ENCODE measurements at regions not wholly inside any gene's neighbourhood (a gene's known extent, or its start where the extent isn't known, plus 50 kb on each side); places are given as distances from the start of the nearest gene placed in this dataset.

DNA sequence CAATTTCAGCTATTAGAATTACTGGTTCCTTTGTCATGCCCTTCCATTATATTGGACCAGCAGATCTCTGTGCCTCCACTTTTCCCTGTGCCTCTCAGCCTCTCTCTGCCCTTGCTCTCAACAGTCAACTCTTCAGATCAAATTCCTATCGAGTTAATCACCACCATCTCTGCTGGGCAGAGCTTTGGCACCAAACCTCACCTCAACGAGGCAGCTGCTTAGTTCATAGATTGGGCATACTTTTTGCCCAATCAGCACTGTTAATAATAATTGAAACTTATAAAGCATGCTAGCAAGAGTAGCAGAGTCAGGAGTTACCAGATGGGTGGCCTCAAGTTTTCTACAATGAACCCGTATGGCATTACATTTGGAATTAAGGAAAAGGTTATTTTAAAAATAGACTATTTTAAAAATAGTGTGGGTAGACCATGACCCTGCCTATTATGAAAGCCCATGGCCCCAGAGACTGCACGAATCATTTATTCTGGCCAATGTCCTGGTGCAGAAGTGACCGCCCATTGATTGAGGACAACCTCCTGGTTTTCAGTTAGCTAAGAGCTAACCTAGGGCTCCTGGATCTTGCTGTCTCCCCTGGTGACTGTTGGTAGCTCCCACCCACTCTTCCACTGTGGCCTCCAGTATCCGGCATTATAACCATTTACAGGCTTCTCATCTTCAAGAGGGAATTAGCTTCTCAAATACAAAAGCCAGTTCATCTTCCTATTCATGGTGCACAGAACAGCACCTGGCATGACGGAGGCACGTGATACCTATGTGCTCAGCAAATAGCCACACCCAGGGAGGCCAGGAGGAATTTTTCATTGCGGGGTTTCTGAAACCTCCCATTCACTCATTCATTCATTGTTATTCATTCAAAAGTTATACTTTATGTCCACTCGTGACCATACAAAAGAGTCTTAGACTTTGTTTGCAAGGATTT, 265.4 kb downstream of the INHBA start:
- TF ChIP-seq, protein P1, sequence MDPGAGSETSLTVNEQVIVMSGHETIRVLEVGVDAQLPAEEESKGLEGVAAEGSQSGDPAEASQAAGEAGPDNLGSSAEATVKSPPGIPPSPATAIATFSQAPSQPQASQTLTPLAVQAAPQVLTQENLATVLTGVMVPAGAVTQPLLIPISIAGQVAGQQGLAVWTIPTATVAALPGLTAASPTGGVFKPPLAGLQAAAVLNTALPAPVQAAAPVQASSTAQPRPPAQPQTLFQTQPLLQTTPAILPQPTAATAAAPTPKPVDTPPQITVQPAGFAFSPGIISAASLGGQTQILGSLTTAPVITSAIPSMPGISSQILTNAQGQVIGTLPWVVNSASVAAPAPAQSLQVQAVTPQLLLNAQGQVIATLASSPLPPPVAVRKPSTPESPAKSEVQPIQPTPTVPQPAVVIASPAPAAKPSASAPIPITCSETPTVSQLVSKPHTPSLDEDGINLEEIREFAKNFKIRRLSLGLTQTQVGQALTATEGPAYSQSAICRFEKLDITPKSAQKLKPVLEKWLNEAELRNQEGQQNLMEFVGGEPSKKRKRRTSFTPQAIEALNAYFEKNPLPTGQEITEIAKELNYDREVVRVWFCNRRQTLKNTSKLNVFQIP (CRISPR knock-in tag; IDR thresholded peaks at IDR 0.05; ENCODE audit: borderline replicate concordance, low read depth) = no peak
- TF ChIP-seq, protein P2, sequence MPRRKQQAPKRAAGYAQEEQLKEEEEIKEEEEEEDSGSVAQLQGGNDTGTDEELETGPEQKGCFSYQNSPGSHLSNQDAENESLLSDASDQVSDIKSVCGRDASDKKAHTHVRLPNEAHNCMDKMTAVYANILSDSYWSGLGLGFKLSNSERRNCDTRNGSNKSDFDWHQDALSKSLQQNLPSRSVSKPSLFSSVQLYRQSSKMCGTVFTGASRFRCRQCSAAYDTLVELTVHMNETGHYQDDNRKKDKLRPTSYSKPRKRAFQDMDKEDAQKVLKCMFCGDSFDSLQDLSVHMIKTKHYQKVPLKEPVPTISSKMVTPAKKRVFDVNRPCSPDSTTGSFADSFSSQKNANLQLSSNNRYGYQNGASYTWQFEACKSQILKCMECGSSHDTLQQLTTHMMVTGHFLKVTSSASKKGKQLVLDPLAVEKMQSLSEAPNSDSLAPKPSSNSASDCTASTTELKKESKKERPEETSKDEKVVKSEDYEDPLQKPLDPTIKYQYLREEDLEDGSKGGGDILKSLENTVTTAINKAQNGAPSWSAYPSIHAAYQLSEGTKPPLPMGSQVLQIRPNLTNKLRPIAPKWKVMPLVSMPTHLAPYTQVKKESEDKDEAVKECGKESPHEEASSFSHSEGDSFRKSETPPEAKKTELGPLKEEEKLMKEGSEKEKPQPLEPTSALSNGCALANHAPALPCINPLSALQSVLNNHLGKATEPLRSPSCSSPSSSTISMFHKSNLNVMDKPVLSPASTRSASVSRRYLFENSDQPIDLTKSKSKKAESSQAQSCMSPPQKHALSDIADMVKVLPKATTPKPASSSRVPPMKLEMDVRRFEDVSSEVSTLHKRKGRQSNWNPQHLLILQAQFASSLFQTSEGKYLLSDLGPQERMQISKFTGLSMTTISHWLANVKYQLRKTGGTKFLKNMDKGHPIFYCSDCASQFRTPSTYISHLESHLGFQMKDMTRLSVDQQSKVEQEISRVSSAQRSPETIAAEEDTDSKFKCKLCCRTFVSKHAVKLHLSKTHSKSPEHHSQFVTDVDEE (CRISPR knock-in tag; IDR thresholded peaks at IDR 0.05) = no peak
- no peak for TF ChIP-seq ISL1 (CRISPR knock-in tag; IDR thresholded peaks at IDR 0.05)
- no peak for TF ChIP-seq PPARA (CRISPR knock-in tag; IDR thresholded peaks at IDR 0.05; ENCODE audit: borderline replicate concordance)
- TF ChIP-seq ZC3H10 (CRISPR knock-in tag; IDR thresholded peaks at IDR 0.05) = no peak
- TF ChIP-seq TOX (CRISPR knock-in tag; IDR thresholded peaks at IDR 0.05; ENCODE audit: borderline replicate concordance) = no peak
- no peak for TF ChIP-seq OSR1 (CRISPR knock-in tag; IDR thresholded peaks at IDR 0.05)
- TF ChIP-seq, protein P3, sequence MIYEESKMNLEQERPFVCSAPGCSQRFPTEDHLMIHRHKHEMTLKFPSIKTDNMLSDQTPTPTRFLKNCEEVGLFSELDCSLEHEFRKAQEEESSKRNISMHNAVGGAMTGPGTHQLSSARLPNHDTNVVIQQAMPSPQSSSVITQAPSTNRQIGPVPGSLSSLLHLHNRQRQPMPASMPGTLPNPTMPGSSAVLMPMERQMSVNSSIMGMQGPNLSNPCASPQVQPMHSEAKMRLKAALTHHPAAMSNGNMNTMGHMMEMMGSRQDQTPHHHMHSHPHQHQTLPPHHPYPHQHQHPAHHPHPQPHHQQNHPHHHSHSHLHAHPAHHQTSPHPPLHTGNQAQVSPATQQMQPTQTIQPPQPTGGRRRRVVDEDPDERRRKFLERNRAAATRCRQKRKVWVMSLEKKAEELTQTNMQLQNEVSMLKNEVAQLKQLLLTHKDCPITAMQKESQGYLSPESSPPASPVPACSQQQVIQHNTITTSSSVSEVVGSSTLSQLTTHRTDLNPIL (CRISPR knock-in tag; IDR thresholded peaks at IDR 0.05; ENCODE audit: low read depth) = no peak
- TF ChIP-seq GLIS3 (CRISPR knock-in tag; IDR thresholded peaks at IDR 0.05) = no peak
- no peak for TF ChIP-seq CSDC2 (CRISPR knock-in tag; IDR thresholded peaks at IDR 0.05)
- no peak for TF ChIP-seq ZNF70 (CRISPR knock-in tag; IDR thresholded peaks at IDR 0.05)
- TF ChIP-seq, protein P4, sequence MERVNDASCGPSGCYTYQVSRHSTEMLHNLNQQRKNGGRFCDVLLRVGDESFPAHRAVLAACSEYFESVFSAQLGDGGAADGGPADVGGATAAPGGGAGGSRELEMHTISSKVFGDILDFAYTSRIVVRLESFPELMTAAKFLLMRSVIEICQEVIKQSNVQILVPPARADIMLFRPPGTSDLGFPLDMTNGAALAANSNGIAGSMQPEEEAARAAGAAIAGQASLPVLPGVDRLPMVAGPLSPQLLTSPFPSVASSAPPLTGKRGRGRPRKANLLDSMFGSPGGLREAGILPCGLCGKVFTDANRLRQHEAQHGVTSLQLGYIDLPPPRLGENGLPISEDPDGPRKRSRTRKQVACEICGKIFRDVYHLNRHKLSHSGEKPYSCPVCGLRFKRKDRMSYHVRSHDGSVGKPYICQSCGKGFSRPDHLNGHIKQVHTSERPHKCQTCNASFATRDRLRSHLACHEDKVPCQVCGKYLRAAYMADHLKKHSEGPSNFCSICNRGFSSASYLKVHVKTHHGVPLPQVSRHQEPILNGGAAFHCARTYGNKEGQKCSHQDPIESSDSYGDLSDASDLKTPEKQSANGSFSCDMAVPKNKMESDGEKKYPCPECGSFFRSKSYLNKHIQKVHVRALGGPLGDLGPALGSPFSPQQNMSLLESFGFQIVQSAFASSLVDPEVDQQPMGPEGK (CRISPR knock-in tag; IDR thresholded peaks at IDR 0.05; ENCODE audit: borderline replicate concordance) = no peak
- no peak for TF ChIP-seq RARB (CRISPR knock-in tag; IDR thresholded peaks at IDR 0.05)

Measured in SK-N-SH treated with all-trans-retinoic acid at 6 μM for 48 hours (cell line).